Gastroesophageal sphincter (tissue), 4 donors: ENCODE measurements at regions not wholly inside any gene's neighbourhood (a gene's known extent, or its start where the extent isn't known, plus 50 kb on each side); places are given as distances from the start of the nearest gene placed in this dataset.

Experiments used
- ATAC-seq: fragments of 150-250 bp; one replicate; pipeline ENCODE4 v1.9.1; 2016; ENCODE audit warnings: mild to moderate bottlenecking, moderate library complexity
- H3K27ac ChIP-seq, 4 donors: fragments of 200-600 bp; sonication (generic) in 3 of 4; 1 replicate in 3 of 4; 2 replicates in 1 of 4; pipeline ENCODE4 v1.5.1; 2016 to 2019
- H3K27me3 ChIP-seq: fragments of 200-600 bp; sonication (generic); one replicate; pipeline ENCODE4 v1.5.1; 2019
- H3K36me3 ChIP-seq, 2 donors: fragments of 200-600 bp; sonication (generic); one replicate each; pipeline ENCODE4 v1.5.1; 2019; ENCODE audit warnings: control low read depth in 1 of 2
- H3K4me1 ChIP-seq, 3 donors: fragments of 200-600 bp; sonication (generic); 1 replicate in 2 of 3; 2 replicates in 1 of 3; pipeline ENCODE4 v1.5.1; 2016 to 2019; ENCODE audit warnings: control low read depth in 2 of 3
- H3K4me3 ChIP-seq, 2 donors: fragments of 200-600 bp; sonication (generic); one replicate each; pipeline ENCODE4 v1.5.1; 2019; ENCODE audit warnings: mild to moderate bottlenecking in 1 of 2, moderate library complexity in 1 of 2
- H3K9me3 ChIP-seq, 3 donors: fragments of 200-600 bp; sonication (generic); one replicate each; pipeline ENCODE4 v1.5.1; 2017 to 2019; ENCODE audit warnings: control low read depth in 2 of 3
- EP300 ChIP-seq: sonication (generic); formaldehyde crosslinking; IDR thresholded peaks from one replicate; pipeline ENCODE4 v1.6.1; 2017; ENCODE audit warnings: antibody characterized with exemption, mild to moderate bottlenecking
- POLR2A ChIP-seq, 2 donors: fragments of 450-650 bp; IDR thresholded peaks; one replicate each; pipeline ENCODE4 v1.6.1; 2017; ENCODE audit warnings: antibody characterized with exemption in 2 of 2, mild to moderate bottlenecking in 2 of 2, moderate library complexity in 1 of 2
- POLR2AphosphoS5 ChIP-seq: sonication (generic); formaldehyde crosslinking; IDR thresholded peaks from one replicate; pipeline ENCODE4 v1.6.1; 2017; ENCODE audit warnings: antibody characterized with exemption
- WGBS, 2 donors: methylation state at CpG; one replicate each; pipeline ENCODE4 v1.1.5; 2018; ENCODE audit warnings: low coverage in 1 of 2; 5-methylcytosine and 5-hydroxymethylcytosine counted together
- TF ChIP-seq, protein P1 (sequence below), 4 experiments: fragments of 200-600 bp in 2 of 4; fragments of 450-650 bp in 2 of 4; sonication (generic) in 1 of 4; IDR thresholded peaks; one replicate each; pipeline ENCODE4 v1.5.1; 2017 to 2019; ENCODE audit warnings: antibody characterized with exemption in 4 of 4, mild to moderate bottlenecking in 2 of 4, moderate library complexity in 2 of 4

DNA sequence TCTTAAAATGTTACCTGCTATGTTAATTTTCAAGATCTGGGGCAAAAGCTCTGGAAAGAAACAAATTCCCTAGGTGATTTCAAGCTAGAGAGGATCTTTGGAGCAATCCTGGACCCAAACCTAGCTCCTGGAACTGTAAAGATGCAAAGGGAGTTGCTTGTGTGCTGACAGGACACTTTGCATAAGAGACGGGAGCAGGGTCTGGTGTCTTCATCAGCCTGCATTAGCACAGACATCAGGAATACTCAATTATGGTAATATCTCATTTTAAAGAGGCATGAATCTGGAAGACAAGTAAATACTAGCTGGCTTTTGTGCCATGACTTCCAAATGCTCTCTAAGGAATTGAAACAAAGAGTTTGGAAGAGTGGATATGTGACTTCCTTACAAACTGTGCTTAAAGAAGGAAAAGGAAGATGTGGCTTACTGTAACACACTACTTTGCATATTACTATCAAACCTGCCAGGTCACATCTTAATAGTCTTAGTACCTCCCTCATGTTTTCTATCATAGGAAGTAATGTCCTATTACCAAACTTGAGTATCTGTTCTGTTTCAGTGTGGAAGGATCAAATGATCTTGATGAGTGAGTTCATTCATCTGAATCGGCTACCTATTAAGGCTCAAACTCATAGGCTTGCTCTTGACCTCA is 193.4 kb downstream of the ALDH8A1 start:
- Histone ChIP-seq H3K27ac (no peak overlapping the region), H3K36me3 (no peaks in the 10 kb centered on the region), H3K27me3 (no peaks in the 10 kb centered on the region), H3K4me1 (no peaks in the 10 kb centered on the region), H3K4me3 (no peak overlapping the region), H3K9me3 (no peaks in the 10 kb centered on the region)
- TF ChIP-seq, protein P1, sequence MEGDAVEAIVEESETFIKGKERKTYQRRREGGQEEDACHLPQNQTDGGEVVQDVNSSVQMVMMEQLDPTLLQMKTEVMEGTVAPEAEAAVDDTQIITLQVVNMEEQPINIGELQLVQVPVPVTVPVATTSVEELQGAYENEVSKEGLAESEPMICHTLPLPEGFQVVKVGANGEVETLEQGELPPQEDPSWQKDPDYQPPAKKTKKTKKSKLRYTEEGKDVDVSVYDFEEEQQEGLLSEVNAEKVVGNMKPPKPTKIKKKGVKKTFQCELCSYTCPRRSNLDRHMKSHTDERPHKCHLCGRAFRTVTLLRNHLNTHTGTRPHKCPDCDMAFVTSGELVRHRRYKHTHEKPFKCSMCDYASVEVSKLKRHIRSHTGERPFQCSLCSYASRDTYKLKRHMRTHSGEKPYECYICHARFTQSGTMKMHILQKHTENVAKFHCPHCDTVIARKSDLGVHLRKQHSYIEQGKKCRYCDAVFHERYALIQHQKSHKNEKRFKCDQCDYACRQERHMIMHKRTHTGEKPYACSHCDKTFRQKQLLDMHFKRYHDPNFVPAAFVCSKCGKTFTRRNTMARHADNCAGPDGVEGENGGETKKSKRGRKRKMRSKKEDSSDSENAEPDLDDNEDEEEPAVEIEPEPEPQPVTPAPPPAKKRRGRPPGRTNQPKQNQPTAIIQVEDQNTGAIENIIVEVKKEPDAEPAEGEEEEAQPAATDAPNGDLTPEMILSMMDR (IDR thresholded peaks at IDR 0.05): no peak
- no peak for TF ChIP-seq POLR2AphosphoS5
- TF ChIP-seq EP300: no peak
- no peak for TF ChIP-seq POLR2A (IDR thresholded peaks at IDR 0.05)
- 83 to 90% methylated on average over 1 to 2 of the region's 2 CpGs for WGBS, 2 donors
- no peak for ATAC-seq

DNA sequence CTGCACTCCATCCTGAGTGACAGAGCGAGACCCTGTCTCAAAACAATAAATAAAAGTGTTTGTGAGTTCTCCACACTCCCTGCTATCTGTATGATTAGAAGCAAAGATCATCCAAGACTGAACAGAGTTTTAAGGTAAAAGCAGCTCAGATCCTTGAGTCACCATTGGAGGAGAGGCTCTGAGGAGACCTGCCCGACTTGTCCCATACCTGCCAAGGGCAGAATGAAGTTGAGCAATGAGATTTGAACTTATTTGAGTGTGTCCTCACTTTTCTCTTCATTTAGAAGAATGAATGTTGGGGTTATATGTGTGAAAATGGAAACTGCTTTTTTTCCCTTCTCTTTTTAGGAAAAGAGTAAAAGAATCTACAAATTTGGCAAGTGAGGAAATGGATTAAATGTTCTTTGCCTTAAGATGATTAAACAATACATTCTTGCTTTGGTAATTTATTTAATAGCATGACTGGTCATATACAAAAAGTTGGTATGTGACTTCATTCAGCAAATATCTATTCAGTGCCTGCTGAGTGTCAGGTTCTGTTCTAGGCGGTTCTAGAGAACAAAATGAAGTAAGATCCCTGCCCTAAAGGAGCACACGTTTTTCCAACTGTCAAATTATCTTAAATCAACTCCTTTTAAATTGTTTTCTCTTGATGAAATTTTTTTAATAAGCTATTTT is 195.7 kb downstream of the ALDH8A1 start:
- ATAC-seq: no peak
- H3K27me3 ChIP-seq: no peaks in the 10 kb centered on the region
- no peaks in the 10 kb centered on the region for H3K36me3 ChIP-seq
- TF ChIP-seq POLR2AphosphoS5 (no peak), EP300 (no peak), POLR2A (IDR thresholded peaks at IDR 0.05) (no peak)
- TF ChIP-seq, protein P1 (IDR thresholded peaks at IDR 0.05): no peak
- H3K4me1 ChIP-seq: no peaks in the 10 kb centered on the region
- WGBS, 2 donors: 79 to 86% methylated on average over 4 of the region's 4 CpGs
- H3K4me3 ChIP-seq: no peak overlapping the region
- no peak overlapping the region for H3K27ac ChIP-seq
- no peaks in the 10 kb centered on the region for H3K9me3 ChIP-seq

DNA sequence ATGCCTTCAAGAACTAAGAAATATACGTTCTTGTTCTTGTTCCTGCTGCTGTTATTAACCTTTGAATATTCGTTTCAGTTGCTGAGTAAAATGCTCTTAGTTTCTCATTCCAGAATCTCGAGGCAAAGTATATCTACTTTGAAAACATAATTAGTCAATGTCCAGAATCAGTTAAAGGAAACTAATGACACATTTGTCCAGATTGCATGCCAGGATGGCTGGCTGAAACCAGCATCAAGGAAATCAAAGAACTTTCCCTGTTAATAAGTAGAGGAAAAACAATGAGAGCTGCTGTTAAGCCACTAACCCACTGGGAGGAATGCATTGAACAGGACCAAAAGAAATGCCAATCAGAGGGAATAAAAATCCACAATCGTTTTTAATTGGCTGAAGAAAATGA is 196.9 kb downstream of the ALDH8A1 start:
- ATAC-seq: no peak
- Histone ChIP-seq H3K4me1 (no peaks in the 10 kb centered on the region), H3K36me3 (no peaks in the 10 kb centered on the region), H3K9me3 (no peaks in the 10 kb centered on the region), H3K4me3 (no peak overlapping the region), H3K27ac (no peak overlapping the region), H3K27me3 (no peaks in the 10 kb centered on the region)
- TF ChIP-seq EP300: no peak
- TF ChIP-seq POLR2AphosphoS5: no peak
- TF ChIP-seq, protein P1 (IDR thresholded peaks at IDR 0.05): no peak
- no peak for TF ChIP-seq POLR2A (IDR thresholded peaks at IDR 0.05)
- 49 to 70% methylated on average over 4 of the region's 4 CpGs for WGBS, 2 donors

DNA sequence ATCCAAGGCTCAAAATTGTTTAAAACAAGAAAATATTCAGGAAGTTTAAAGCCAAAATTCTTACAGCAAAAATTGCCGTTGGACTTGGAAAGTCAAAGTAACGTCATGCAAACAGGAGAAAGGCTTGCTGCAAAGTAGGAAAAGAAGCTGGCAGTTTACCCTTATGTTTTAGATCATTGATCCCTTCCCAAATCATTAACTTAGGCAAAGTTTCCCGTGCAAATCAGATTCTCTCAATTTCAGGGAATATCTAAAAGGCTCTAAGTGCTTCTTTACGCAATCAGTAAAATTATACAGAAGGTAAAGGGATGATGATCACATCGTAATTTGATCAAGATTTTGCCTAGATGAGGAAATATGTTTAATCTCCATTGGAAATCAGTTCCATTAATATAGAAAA is 197.5 kb downstream of the ALDH8A1 start:
- Histone ChIP-seq H3K4me1 (no peaks in the 10 kb centered on the region), H3K36me3 (no peaks in the 10 kb centered on the region), H3K9me3 (no peaks in the 10 kb centered on the region), H3K27ac (no peak overlapping the region), H3K27me3 (no peaks in the 10 kb centered on the region), H3K4me3 (no peak overlapping the region)
- no peak for ATAC-seq
- 74 to 78% methylated on average over 5 of the region's 5 CpGs for WGBS, 2 donors
- TF ChIP-seq EP300 (no peak), POLR2AphosphoS5 (no peak), POLR2A (IDR thresholded peaks at IDR 0.05) (no peak)
- TF ChIP-seq, protein P1 (IDR thresholded peaks at IDR 0.05): no peak

DNA sequence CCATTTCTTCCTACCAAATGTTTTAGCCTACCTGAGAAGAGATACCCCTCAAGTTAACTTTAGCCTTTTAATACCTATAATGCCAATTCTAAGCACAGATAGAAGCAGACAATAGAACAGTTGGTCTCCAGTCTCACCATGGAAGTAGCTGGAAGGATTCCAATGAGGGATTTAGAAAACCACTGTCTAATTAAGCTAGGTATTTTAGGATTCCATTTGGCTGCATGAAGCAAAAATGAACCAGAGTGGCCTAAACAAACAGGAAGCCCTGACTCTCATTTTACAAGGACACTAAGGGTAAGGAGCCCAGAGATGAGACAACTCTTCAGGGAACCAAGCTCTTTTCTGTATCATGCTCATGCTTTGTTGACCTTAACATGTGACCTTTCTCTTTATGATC is 199.2 kb downstream of the ALDH8A1 start:
- H3K27me3 ChIP-seq: no peaks in the 10 kb centered on the region
- TF ChIP-seq POLR2AphosphoS5: no peak
- no peak for ATAC-seq

More for the DNA sequence above, 199.2 kb downstream of the ALDH8A1 start:
- no peak overlapping the region for H3K4me3 ChIP-seq
- no peak overlapping the region for H3K27ac ChIP-seq
- no peaks in the 10 kb centered on the region for H3K36me3 ChIP-seq
- H3K9me3 ChIP-seq: no peaks in the 10 kb centered on the region
- H3K4me1 ChIP-seq: no peaks in the 10 kb centered on the region
